ENCODE measurements at regions not wholly inside any gene's neighbourhood (a gene's known extent, or its start where the extent isn't known, plus 50 kb on each side); places are given as distances from the start of the nearest gene placed in this dataset.

DNA sequence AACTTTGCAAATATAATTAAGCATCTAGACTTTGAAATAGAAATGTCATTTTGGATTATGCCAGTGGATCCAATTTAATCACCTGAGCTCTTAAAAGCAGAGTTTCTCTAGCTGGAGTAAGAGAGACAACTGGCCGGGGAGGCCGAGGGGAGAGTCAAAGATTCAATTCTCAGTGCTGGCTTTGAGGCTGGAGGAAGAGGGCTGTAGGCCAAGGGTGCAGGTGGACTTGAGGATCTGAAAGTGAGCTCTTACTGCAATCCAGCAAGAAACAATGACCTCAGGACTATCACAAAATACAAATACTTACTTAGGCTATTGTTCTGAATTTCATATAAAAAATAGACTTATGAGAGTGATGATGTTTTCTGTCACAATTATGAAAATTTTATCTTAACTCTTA is 814.5 kb downstream of the CBLN2 start:
- no peak for DNase-seq (ENCODE audit: low read depth)

DNA sequence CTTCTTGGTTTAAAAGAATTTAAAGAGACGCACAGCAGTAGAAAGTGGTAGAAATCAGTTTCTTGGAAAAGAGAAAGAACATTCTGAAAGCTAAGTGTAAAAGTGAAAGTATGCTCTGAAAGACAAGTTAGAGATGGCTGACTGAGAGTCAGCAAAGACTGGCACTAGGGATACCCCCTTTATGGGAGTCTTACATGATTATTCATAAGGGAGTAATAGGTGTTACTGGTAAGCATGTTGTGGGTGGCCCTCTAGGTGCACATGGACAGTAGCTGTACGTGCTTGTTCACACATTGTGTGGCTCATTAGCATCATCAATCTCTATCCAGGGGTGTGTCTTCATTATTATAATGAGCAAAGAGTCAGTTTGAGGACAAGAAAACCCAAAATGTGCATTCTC is 816.2 kb downstream of the CBLN2 start:
- DNase-seq (ENCODE audit: low read depth), result no peak

DNA sequence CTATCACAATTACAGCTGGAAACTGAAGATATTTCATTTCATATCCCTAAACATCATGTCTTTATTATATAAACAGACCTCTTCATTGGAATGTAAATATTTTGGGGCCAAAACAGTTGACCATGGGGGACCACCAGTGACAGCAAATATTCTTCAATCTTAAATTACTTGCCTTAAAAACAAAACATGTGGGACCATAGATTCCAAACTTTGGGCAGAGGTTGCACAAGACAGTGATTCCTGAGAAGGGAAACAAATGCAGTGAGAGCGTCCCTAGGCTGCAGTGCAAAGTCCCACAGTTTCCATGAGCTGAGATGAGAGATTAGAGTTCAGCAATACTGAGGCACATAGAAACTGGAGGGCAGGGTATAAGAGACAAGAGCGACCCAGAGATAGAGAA is 818.9 kb downstream of the CBLN2 start:
- no peak for DNase-seq (ENCODE audit: low read depth)

DNA sequence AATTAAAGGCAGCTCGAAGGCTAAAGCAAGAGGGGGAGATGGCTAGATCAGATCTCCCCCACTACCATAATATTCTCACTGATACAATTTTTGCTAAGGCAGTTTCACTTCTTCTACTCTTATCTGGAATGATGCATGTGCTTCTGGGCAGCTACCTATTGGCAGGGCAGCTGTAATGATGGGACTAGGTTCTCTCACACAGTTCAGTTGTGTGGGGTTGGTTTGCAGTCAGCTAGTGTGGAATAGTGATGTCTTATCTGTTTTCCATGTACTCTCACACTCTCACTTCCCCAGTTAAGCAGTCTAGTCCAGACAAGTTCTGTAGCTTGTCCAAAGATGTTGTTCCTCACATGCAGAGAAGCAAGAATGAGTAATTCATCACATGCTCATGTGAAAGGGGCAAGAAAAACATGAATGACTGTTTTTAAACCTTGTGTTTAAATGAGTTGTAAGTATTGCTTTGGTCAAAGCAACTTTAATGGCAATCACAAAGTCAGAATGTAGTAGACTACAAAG is 836.1 kb downstream of the CBLN2 start:
- DNase-seq (ENCODE audit: low read depth), result no peak

DNA sequence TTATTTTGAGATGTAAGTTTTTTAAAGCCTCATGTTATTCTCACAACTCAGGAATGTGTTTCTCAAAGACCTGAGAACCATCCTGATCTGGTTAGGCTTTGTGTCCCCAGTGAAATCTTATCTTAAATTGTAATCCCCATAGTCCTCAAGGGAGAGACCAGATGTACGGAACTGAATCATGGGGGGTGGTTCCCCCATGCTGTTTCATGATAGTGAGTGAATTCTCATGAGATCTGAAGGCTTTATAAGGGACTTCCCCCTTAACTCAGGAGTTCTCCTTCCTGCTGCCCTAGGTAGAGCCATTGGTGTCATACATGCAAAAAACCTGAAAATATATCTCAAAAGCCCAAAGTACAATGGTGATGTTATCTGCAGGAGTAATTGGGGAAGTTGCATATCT is 836.7 kb downstream of the CBLN2 start:
- DNase-seq (ENCODE audit: low read depth), result no peak

DNA sequence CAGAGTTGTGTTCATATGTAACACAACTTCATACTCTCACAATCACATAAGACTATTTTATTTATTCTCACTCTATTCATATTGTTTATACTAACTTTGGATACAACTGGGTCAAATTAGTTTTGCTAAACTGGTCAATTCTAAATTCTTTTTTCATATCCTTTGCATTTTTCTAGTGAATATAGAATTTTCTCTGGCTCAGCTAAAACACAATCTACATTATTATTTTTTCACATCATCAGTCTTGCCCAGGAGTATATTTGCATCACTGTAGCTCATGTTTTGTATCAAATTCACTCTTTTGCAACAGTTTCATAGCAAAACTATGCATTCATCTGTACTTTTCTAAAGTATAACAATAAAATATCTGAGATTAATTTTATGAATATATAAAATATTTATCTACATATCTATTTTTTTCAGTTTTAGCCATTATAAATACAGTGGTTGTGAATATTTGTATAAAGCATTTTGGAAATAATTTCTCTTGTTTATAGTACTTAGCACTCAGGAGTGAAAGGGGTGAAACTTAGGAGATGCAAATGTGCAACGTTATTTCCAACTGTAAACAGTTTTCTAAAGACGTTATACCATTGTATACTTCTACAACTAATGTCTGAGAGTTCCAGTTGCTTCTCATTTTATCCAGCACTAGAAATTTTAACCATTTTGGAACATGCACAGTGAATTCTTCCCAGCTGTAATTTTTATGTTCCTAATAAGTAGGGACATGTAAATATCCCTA is 854.6 kb downstream of the CBLN2 start:
- no peak for DNase-seq (ENCODE audit: low read depth)

DNA sequence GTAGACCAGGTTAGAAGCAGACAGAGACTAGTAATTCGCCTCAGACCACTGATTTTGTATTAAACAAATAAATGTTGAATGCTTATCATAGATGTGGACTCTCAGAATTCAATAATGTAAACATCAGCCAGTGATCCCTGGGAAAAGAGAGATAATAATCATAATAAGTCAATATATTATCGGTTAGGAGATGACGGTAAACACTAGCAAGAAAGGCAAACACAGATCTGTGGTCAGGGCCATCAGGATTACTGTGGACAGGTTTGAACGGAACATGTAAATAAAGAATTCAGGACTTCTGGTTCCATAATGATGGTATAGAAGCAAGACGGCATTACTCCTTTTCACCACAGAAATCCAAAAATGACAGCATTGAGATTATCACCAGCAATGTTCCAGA is 861.6 kb downstream of the CBLN2 start:
- no peak for DNase-seq (ENCODE audit: low read depth)

DNA sequence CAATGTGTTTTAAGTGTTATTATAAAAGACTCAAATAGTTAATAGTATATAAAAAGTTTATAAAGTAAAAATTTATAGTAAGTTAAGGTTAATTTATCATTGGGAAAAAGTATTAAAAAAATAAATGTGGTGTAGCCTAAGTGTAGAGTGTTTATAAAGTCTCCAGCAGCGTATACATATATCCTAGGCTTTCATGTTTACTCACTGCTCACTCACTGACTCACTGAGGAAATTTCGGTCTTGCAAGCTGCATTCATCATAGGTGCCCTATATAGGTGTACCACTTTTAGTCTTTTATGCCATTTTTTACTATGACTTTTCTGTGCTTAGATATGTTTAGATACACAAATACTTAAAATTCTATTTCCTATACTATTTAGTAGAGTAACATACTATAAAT is 866.0 kb downstream of the CBLN2 start:
- no peak for DNase-seq (ENCODE audit: low read depth)

DNA sequence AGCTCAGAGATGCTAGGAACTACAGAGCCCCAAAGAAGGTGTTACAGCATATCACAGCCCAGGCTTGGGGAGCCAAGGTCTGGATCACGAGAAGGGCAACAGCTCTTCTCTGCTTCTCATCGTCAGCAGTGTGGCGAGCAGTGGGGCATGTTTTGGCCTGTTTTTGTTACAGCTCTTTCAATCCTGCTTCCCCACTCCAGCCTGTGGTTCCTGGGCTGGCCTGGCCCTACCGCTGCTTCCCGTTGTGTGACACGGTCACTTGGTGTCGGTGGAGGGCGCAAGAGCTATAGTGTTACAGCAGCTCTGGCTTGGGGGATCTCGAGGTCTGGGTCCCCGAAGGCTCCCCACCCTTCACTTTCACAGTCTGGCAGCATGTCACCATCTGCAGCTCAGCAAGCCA is 870.2 kb downstream of the CBLN2 start:
- no peak for DNase-seq (ENCODE audit: low read depth)

DNA sequence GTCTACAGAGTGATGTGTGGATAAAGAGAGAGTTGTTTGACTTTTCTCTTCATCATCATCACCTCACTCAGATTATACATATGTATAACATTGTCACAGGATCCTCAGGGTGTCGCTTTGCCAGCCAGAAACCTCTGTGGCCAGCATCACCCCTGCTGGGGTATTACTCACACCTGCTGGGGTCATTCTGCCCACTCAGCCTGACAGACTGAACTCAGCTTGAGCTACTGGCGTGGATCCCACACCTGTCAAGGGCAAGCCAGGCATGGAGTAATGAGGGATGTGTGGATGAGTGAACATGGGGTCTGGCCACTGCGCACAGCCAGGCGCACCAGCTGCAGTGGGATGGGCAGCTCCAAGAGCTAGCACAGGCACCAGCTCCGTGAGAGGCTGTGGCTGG is 870.6 kb downstream of the CBLN2 start:
- no peak for DNase-seq (ENCODE audit: low read depth)

DNA sequence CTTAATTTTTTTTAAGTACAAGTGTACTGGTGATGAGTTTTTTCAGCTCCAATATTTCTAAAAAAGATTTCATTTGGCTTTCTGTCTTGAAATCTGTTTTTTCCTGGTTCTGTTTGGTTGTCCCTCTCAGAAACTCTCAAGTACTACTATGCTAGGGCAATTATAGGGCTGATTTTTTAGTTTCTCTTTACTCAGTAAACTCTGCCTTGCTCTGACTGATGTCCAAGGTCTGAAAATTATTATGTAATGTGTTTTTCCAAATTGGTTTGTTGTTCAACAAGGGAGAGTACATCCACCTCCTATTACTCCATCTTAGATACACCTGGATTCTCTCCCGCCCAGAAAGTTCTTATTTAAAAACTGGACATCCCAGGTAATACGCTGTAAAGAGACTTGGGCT is 877.7 kb downstream of the CBLN2 start:
- DNase-seq (ENCODE audit: low read depth), result no peak

DNA sequence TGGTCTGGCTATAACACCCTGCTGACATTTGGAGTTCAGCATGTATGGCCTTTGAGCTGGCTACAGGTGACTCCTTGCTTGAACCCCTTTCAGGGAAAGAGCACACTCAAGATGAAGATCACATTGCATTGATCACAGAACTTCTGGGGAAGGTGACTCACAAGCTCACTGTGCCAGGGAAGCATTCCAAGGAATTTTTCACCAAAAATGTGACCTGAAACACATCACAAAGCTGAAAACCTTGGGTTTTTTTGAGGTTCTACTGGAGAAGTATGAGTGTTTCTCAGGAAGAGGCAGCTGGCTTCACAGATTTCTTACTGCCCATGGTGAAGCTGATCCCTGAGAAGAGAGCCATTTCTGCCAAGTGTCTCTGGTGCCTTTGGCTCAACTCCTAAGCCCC is 879.0 kb downstream of the CBLN2 start:
- DNase-seq (ENCODE audit: low read depth), result no peak

DNA sequence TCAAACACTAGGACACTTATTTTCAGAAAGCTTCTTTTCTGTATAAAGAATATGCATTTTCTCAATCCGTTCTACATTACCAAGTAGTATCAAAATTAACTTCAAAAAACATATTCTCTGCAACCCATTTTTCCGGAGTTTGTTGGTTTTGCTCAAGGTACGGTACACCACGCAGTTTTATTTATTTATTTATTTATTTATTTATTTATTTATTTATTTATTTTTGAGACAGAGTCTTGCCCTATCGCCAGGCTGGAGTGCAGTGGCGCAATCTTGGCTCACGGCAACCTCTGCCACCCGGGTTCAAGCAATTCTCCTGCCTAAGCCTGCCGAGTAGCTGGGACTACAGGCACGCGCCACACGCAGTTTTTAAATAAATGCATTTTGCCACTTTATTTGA is 900.3 kb downstream of the CBLN2 start:
- no peak for DNase-seq (ENCODE audit: low read depth)

DNA sequence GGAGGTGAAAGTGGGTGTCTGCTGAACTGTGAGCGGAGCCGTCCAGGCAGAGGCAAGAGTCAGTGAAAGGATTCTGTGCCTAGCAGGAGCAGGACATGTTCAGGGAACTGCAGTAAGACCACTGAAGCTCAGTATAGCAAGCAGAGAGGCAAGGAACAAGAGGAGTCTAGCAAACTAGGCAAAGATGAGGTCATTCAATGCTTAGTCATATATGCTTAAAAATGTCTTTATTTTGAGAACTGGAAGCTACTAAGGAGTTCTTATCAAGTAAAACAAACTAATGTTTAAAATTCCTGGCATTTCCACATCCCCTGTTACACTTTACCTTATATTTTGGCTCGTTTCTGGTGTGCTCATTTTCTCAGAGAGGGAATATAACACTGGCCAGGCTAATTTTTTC is 913.4 kb downstream of the CBLN2 start:
- DNase-seq (ENCODE audit: low read depth), result no peak

DNA sequence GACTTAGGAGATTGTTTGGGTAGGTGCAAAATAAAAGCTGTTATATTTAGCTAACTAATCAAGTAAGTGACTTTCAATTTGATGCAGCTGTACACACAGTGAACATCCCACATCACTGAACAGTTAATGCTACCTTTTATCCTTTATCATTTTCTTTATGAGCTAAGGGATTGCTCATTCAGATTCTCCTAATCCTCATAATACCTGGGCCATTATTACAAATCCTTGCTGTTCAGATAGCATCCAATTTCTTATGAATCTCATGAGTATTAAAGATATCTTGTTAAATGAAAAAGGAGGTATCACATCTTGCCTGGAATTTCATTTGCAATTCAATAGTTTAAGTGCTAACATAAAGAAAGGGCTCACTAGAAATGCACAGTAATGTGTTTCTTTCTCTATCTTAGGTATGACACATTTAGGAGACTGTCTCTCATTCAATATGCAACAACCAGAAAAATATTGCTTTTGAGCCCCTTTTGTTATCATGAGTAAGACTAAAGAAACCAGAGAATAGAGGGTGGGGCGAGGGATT is 918.5 kb downstream of the CBLN2 start:
- DNase-seq (ENCODE audit: low read depth), result no peak

DNA sequence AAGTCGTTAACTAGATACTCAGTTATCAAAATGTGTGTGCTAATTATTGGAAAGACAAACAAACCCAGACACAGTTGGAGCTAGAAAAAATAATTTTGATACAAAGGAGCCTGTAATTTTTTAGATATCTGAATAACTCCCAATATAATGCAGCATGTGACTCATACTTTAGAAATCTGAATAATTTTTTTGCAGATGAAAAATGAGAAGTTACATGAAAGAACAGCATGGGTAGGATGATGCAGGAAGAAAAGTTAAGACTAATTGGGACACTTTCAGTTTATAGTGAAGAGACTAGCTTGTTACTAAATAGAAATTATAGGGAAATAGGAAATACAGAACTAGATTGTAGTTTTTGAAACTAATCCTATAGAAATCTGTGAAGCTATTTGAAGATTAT is 945.8 kb downstream of the CBLN2 start:
- DNase-seq (ENCODE audit: low read depth), result no peak

DNA sequence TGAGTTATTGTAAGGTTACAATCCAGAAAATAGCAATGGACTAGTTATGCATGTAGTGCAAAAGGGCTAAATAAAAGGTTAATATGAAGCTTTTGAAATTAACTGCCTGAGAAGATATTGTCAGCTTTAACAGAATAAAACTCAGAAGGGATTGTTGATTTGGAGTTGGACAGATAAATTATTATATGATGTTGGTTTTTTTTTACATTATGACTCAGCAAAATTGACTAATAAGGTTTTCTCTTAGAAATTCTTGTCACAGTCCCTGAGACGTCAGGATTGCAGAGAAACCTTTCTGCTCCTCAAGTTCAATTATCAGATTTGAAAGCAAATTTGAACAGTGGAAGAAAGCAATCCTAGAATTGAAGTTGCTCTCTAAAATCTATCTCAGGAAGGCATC is 946.9 kb downstream of the CBLN2 start:
- no peak for DNase-seq (ENCODE audit: low read depth)

DNA sequence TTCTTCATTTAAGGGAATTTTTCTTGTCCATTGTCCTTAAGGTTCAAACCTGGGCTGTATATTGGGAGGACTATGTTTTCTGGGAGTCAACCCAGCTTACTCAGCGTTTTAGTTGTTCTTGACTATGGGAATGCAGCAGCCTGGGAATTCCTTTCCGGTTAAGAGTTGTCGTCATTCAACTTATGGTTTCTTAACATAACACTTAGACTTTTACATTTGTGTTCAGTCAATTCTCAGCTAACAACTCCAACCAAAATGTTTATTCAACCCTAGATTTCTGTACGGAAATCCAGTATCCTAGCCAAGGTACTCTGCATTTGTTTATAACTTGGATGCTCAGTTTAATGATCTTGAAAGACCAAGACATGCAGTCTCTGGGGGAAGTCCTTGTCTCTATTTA is 960.9 kb downstream of the CBLN2 start:
- DNase-seq (ENCODE audit: low read depth), result no peak

DNA sequence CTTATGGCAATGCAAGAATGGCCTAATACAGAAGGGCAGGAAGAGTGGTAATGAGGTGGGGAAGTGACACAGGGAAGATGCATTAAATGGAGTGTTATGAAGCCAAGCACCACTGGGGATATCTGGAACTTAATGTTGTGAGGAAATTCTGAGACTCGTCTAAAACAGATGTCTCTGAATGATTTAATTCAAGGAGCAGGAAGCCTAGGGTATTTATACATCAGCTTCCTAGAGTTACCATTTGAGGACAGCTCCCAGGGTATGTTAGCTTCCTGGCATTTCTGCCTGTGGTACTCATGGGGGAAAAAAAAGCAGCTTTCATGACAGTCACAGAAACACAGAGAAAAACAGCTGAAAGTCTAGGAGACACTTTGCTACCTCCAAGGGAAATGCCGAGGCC is 989.5 kb downstream of the CBLN2 start:
- DNase-seq (ENCODE audit: low read depth), result no peak

DNA sequence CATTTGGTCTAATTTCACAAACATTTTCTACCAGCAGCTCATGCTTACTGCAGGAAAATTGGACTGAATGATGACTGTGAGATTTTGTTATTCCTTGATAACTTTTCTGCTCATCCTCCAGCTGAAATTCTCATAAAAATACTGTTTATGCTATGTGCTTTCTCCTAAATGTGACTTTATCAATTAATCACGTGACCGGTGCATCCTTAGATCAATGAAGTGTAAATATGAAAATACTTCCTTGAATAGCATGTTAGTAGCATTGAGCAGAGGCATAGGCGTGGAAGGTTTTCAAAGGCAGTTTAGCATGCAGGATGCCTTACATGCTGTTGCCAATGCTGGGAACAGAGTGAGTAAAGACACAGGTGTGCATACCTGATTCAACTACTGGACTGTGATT is 1002.5 kb downstream of the CBLN2 start:
- DNase-seq (ENCODE audit: low read depth), result no peak

DNA sequence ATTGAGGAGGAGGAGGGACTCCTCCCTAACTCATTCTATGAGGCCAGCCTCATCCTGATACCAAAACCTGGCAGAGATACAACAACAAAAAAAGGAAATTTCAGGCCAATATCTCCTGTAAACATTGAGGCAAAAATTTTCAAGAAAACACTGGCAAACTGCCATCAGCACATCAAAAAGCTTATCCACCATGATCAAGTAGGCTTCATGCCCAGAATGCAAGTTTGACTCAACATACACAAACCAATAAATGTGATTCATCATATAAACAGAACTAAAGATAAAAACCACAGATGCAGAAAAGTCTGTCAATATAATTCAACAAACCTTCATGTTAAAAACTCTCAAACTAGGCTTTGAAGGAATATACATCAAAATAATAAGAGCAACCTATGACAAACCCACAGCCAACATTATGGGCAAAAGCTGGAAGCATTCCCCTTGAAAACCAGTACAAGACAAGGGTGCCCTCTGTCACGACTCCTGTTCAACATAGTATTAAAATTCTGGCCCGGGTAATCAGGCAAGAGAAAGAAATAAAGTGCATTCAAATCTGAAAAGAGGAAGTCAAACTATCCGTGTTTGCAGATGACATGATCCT is 1014.3 kb downstream of the CBLN2 start:
- no peak for DNase-seq (ENCODE audit: low read depth)

DNA sequence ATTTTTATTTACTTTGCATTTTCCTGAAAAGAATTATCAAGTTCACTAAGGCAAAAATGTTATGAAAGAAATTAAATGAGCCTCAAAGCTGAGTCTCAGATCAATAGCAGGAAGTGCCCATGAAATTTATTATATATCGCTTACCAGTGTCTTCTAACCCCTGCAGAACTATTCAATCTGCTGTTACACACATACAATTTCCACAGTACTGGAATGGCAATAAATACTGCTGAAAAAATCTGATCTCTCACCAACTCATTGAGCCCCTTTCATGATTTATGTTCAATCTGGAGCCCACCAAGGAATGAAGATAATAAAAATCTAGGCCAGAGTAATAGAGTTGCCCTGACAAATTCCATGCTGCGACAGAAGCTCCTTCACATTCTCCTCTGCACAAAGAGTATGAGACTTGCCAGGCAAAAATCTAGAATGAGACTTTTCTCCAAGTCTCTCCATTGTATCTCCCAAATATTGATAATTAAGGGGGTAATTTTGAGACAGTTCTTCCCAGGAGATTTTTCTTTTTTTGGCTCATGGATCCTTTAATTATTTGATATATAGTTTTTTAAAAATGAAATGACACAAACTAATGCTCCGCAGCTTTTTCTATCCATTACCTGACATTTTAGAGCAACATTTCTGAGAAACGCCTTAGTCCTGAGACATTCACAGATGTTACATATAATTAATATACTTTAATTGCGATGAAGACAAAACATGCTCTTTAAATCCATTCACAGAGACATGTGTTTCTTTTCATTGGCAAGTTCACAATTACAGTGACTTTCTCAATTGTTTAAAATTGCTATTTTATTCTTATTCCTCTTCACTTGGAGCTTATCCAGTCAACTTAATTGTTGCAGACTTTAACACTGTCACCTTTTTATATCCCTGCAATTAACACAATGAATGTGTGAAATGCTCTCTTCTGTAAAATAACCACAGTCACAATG is 1020.4 kb downstream of the CBLN2 start:
- DNase-seq (ENCODE audit: low read depth), result no peak

DNA sequence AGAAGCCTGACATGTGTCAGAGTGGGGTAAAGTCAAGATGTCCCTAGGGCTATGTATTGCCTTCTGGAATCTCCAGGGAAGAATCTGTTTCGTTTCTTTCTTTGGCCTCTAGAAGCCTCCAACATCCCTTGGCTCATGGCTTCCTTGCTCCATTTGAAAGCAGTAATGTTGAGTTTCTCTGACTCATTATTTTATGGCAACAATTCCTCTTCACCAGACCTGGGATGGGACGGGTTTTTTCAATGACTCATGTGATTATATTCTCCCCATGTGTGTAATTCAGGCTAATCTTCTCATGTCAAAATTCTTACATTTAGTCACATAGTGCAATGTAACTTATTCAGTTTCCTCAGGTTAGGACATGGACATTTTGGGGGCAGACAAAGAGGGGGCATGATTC is 1038.6 kb downstream of the CBLN2 start:
- no peak for DNase-seq (ENCODE audit: low read depth)
